GM20000 (cell line): ENCODE measurements at regions not wholly inside any gene's neighbourhood (a gene's known extent, or its start where the extent isn't known, plus 50 kb on each side); places are given as distances from the start of the nearest gene placed in this dataset.
"Not testable (repeated sequence)": the region's sequence is repeated elsewhere in the genome, so short reads cannot be mapped to it uniquely, and the experiment has no call there.

Source experiments
- DNase-seq: peaks from one replicate; pipeline ENCODE4 v3.0.0; 2012; ENCODE audit warnings: low spot score
- TF ChIP-seq, protein P1 (sequence below): IDR thresholded peaks from 2 replicates; pipeline ENCODE4 v1.5.1; 2012; ENCODE audit warnings: mild to moderate bottlenecking, control low read depth; ENCODE audit errors: extremely low read depth, missing control alignments

DNA sequence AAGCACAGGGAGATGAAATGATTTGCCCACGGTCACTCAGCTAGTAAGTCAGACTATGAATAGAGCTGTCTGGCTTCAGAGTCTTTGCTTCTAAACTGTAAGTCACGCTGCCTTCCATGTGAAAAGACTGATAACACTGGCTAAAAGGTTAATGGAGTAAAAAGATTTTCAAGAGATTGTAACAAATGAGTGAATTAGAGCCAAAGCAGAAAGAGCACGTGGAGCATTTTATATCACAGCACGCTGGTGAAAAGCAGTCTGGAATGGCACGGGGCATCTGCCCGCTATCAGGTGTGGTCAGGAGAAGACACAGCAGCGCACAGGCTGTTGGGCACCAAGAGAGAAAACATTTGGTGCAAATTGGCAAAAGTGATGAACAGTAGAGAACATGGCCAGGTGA is 144.8 kb upstream of the GALNT2 start:
- DNase-seq, result no peak
- TF ChIP-seq, protein P1, sequence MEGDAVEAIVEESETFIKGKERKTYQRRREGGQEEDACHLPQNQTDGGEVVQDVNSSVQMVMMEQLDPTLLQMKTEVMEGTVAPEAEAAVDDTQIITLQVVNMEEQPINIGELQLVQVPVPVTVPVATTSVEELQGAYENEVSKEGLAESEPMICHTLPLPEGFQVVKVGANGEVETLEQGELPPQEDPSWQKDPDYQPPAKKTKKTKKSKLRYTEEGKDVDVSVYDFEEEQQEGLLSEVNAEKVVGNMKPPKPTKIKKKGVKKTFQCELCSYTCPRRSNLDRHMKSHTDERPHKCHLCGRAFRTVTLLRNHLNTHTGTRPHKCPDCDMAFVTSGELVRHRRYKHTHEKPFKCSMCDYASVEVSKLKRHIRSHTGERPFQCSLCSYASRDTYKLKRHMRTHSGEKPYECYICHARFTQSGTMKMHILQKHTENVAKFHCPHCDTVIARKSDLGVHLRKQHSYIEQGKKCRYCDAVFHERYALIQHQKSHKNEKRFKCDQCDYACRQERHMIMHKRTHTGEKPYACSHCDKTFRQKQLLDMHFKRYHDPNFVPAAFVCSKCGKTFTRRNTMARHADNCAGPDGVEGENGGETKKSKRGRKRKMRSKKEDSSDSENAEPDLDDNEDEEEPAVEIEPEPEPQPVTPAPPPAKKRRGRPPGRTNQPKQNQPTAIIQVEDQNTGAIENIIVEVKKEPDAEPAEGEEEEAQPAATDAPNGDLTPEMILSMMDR, result no peak

DNA sequence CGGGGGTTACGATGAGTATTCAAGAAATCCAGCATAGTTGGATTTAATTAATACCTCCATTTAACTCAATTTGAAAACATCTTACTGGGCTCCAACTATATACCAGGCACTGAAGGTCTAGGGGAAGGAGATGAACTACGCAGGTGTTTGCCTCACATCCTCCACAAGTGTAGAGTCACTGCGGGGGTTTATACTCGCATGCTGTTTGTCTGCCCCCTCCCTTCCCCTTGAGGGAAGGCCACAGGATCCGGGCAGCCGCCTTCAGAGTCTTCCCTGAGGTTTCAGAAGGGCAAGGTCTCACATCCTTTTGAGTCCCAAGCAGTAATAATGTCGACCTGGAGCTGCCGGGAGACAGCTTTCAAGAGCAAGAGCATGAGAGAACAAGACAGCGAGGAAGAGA is 142.4 kb upstream of the GALNT2 start:
- DNase-seq, result no peak
- TF ChIP-seq, protein P1, result no peak

DNA sequence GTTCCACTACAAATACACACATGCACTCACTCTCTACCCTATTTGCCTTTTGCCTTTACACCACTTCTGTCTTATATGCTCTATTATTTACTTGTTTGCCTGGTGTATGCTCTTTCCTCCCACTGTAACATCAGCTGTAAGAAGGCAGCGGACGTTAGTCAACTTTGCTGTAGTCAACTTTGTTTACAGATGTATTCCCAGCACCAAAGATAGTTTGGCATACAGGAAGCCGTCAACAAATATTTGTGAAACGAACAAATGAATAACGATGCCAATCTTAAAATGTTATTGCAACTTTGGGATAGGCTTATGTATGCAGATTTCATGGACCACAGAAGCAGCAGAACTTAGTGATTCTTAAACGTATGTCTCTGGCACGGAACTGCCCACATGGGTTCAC is 138.3 kb upstream of the GALNT2 start:
- TF ChIP-seq, protein P1, result no peak
- DNase-seq, result no peak

DNA sequence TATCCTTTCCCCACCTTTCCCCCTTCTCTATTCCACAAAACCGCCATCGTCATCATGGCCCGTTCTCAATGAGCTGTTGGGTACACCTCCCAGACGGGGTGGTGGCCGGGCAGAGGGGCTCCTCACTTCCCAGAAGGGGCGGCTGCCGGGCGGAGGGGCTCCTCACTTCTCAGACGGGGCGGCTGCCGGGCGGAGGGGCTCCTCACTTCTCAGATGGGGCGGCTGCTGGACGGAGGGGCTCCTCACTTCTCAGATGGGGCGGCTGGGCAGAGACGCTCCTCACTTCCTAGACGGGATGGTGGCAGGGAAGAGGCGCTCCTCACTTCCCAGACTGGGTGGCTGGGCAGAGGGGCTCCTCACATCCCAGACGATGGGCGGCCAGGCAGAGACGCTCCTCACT is 135.3 kb upstream of the GALNT2 start:
- not testable (repeated sequence) for DNase-seq

DNA sequence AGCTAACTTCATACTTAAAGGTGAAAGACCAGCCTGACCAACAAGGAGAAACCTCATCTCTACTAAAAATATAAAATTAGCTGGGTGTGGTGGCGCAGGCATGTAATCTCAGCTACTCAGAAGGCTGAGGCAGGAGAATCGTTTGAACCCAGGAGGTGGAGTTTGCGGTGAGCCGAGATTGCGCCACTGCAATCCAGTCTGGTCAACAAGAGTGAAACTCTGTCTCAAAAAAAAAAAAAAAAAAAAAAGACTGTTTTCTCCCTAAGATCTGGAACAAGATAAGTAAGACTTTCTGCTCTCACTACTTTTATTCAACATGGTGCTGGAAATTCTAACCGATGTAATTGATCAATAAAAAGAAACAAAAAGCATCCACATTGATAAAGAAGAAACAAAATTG is 131.9 kb upstream of the GALNT2 start:
- not testable (repeated sequence) for DNase-seq

DNA sequence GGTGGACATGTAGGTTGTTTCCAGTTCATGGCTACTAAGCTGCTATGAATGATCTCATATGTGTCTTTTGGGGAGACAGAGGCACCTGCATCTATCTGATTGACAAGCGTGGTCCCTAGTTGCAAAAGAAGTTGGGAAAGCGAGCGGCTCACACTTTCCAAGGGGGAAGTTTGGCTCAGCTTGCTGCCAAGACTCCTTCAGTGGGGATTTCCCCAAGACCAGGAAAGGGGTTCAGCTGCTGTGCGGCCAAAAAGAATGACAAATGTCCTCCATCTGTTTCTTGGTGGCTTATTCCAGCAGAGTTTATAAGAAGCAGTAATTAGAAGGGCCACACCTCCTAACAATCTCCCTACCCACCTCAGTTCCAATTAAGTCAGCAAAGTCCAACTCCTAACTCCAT is 128.5 kb upstream of the GALNT2 start:
- TF ChIP-seq, protein P1, result no peak
- no peak for DNase-seq

DNA sequence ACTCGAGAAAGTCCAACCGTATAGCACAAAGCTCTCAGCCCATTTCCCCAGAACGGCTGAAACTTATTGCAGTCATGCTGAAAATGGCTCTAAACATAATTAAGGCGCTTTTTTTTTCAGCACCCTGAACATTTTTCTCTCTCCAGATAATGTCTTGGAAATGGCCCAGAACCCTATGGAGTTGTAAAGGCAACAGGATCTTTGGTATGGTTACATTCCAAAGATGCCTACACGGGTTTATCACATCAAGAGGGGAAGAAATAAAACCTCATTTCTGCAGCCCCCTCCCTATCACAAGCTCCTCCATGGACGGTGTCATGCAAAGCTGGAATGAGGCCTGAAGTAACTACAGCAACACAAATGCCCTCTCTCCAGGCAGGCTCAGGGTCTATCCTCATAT is 126.4 kb upstream of the GALNT2 start:
- TF ChIP-seq, protein P1, result no peak
- no peak for DNase-seq

DNA sequence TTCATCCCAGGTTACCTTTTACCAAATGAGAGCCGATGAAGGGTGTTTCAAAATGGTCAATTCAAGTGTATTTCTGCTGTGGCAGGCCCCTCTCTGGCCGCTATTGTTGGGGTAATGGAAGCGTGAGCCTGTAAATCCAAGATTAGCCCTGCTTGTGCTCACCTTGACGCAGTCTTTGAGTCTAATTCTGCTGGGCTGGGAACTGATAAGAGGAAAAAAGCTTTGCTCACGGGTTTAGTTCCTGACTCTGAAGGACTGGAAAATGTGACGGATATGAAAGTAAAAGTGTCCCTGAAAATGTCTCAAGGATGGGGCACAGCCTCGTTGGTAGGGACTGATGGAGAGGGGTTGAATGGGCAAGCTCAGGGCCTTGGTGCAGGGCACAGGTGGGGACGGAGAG is 125.9 kb upstream of the GALNT2 start:
- TF ChIP-seq, protein P1, result no peak
- DNase-seq, result no peak

DNA sequence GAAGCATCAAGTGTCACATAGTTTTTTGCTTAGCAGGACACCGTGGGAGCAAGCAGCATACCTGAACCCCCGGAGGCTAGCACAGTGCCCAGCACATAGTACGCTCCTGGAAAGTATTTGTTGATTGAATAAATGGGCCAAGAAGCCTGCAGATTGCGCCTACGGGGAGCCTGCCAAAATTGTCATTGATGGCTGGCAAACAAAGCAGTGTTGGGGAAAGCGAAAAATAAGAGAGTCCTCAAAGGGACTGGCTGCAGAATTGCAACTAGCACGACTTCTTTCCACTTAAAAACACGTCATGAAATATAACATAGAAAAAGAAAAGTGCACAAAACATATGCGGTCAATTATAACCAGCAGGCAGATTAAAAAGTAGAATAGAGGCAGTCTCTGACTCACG is 125.2 kb upstream of the GALNT2 start:
- DNase-seq, result no peak
- TF ChIP-seq, protein P1, result no peak
